Activated CD4-positive, alpha-beta memory T cell treated with anti-CD3 and anti-CD28 coated beads for 36 hours (primary cell): ENCODE measurements at regions not wholly inside any gene's neighbourhood (a gene's known extent, or its start where the extent isn't known, plus 50 kb on each side); places are given as distances from the start of the nearest gene placed in this dataset.

ENCODE experiments used
- CTCF ChIA-PET: fragments of 350-600 bp; sonication (Branson Sonifier 250); formaldehyde crosslinking; loops from one replicate; lab custom pipeline; 2021; ENCODE audit warnings: antibody characterized with exemption, inconsistent platforms; lab: Charles Lee
- POLR2A ChIA-PET: fragments of 350-600 bp; sonication (Branson Sonifier 250); formaldehyde crosslinking; loops from one replicate; lab custom pipeline; 2021; ENCODE audit warnings: antibody characterized with exemption; lab: Charles Lee
- DNase-seq: peaks from one replicate; pipeline ENCODE4 v3.0.0-alpha.2; 2020
- H3K27ac Mint-ChIP-seq: one replicate; pipeline ENCODE4 v1.8.0; 2021; ENCODE audit warnings: mixed read lengths
- H3K27me3 Mint-ChIP-seq: one replicate; pipeline ENCODE4 v1.8.0; 2021; ENCODE audit warnings: mixed read lengths
- H3K36me3 Mint-ChIP-seq: one replicate; pipeline ENCODE4 v1.8.0; 2021; ENCODE audit warnings: mixed read lengths
- H3K4me1 Mint-ChIP-seq: one replicate; pipeline ENCODE4 v1.8.0; 2021; ENCODE audit warnings: low read depth, mixed read lengths
- H3K4me3 Mint-ChIP-seq: one replicate; pipeline ENCODE4 v1.8.0; 2021; ENCODE audit warnings: mild to moderate bottlenecking, mixed read lengths
- H3K9me3 Mint-ChIP-seq: one replicate; pipeline ENCODE4 v1.8.0; 2021; ENCODE audit warnings: mixed read lengths
- intact Hi-C: fragments of 100-400 bp; cut with micrococcal nuclease; formaldehyde crosslinking; loops from one replicate; pipeline ENCODE4 v1.15.1; 2023

DNA sequence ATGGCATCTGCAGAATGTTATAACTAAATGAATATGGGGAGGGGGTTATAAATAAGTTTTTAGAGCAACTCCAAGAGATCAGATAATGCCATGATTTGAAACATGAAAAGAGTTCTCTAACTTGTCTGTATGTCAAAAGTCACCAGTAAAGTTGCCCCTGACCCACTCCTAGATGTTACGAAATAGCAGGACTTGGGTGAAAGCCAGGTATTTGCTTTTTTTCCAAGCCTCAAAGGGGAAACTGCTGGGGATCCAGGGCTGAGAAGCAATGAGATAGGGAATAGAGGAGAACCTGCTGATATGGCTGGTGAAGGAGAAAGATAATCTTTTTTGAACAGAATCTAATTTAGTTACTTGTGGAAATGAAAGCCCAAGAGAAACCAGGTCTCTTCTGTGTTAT lies 191.5 kb upstream of the CDH20 start:
- Mint-ChIP-seq H3K4me3 (no peak overlapping the region), H3K27me3 (no peaks in the 10 kb centered on the region), H3K9me3 (peaks cover 14% of the 10 kb centered on the region), H3K27ac (no peak overlapping the region), H3K4me1 (no peaks in the 10 kb centered on the region), H3K36me3 (no peaks in the 10 kb centered on the region)
- POLR2A ChIA-PET, result no interaction called here
- intact Hi-C loops, result no loop called here
- CTCF ChIA-PET, result no interaction called here
- no peak for DNase-seq

DNA sequence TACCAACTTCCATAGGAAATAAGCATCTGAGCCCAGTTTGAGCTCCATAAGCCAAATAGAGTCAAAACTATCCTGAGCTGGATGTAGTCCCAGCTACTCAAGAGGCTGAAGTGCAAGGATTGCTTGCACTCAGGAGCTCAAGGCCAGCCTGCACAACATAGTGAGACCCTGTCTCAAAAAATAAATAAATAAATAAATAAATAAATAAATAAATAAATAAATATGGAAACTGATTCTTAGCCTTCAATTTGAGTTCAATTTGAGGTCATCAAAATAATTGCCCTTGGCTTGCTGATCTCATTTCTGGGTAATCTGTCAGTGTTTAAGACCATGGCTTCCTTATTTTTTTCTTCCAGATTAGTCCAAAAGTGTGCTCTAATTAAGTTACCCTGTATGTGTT lies 184.9 kb upstream of the CDH20 start:
- Mint-ChIP-seq H3K27me3 (no peaks in the 10 kb centered on the region), H3K9me3 (peaks cover 10% of the 10 kb centered on the region), H3K4me1 (no peaks in the 10 kb centered on the region), H3K4me3 (no peak overlapping the region), H3K27ac (no peak overlapping the region), H3K36me3 (no peaks in the 10 kb centered on the region)
- ChIA-PET CTCF (no interaction called here), POLR2A (no interaction called here)
- DNase-seq, result no peak
- intact Hi-C loops, result no loop called here

DNA sequence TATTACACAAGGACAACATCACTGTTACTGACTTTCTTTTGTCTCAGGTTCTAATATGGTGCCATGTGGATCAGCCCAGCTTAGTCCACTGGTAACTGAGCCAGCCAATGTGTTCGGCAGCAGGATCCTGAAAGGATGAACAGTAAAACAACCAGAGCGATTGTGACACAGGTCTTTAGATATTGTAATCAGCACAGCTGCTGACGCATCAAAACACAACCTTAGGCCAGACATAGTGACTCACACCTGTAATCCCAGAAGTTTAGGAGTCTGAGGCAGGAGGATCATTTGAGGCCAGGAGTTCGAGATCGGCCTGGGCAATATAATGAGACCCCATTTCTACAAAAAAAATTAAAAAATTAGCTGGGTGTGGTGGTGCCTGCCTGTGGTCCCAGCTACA lies 183.4 kb upstream of the CDH20 start:
- H3K27me3 Mint-ChIP-seq, result no peaks in the 10 kb centered on the region
- DNase-seq, result no peak
- H3K36me3 Mint-ChIP-seq, result no peaks in the 10 kb centered on the region
- ChIA-PET POLR2A (no interaction called here), CTCF (no interaction called here)
- H3K4me3 Mint-ChIP-seq, result no peak overlapping the region
- H3K9me3 Mint-ChIP-seq, result peaks cover 4% of the 10 kb centered on the region
- H3K4me1 Mint-ChIP-seq, result no peaks in the 10 kb centered on the region
- no peak overlapping the region for H3K27ac Mint-ChIP-seq
- intact Hi-C loops, result no loop called here

DNA sequence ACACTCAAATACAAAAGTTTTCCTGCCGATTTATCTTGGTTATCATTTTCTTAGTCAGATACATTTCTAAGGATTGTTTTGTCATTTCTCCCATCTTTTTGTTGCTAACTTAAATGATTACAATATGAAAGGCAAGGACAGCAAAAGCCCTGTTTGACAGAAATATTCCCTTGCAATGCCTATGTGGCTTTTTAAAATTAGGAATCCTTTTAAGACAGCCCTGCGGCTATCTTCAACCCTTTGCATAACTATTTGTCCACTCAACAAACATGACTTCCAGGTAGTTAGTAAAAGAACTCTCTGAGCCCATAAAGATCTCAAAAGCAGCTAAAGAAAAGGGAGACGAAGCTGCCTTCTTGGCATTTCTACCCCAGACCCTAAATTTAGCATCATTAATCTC lies 179.7 kb upstream of the CDH20 start:
- no peaks in the 10 kb centered on the region for H3K27me3 Mint-ChIP-seq
- no peak for DNase-seq
- no peak overlapping the region for H3K4me3 Mint-ChIP-seq
- intact Hi-C loops, result no loop called here
- H3K4me1 Mint-ChIP-seq, result no peaks in the 10 kb centered on the region
- H3K36me3 Mint-ChIP-seq, result no peaks in the 10 kb centered on the region
- H3K27ac Mint-ChIP-seq, result no peak overlapping the region
- H3K9me3 Mint-ChIP-seq, result peaks cover 2% of the 10 kb centered on the region
- CTCF ChIA-PET, result no interaction called here
- POLR2A ChIA-PET, result no interaction called here

DNA sequence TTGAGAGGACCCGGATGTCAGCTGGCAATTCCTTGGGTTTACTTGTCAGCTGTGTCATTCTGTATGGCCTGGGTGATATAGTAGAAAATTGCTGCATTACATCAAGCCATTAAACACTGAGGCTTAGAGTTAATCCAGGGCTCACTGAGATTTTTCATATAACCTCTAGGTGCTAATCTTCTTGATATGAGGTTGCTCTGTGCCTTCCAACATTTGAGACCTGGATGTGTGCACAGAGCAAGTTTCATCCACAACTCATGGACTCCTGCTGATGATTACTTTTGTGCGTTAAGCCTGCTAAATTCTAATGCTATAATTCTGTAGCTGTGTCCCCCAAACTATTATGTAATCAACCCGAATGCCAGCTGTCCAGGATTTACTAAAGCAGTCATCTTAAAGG lies 178.4 kb upstream of the CDH20 start:
- CTCF ChIA-PET, result no interaction called here
- intact Hi-C loops, result no loop called here
- Mint-ChIP-seq H3K4me3 (no peak overlapping the region), H3K9me3 (peaks cover 2% of the 10 kb centered on the region), H3K36me3 (no peaks in the 10 kb centered on the region), H3K27me3 (no peaks in the 10 kb centered on the region), H3K4me1 (no peaks in the 10 kb centered on the region), H3K27ac (no peak overlapping the region)
- DNase-seq, result no peak
- POLR2A ChIA-PET, result no interaction called here

DNA sequence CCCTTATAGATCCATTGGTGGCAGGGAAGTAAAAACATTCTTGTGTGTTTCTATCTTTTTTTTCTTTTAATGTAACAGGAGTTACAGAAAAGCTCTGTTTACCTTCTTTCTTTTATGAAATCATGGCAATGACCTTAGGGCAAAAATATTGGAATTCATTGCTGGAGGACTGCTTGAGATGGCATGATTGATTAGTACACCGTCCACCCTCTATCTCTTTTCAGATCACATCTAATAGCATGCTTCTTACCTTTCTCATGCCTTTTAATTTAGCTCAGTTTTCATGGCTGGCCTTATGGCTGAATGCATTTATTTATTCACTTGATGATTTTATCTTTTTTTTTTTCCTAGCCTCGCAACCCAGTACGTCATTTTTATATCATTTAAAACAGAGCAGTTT lies 177.6 kb upstream of the CDH20 start:
- intact Hi-C loops, result no loop called here
- H3K27me3 Mint-ChIP-seq, result no peaks in the 10 kb centered on the region
- H3K27ac Mint-ChIP-seq, result no peak overlapping the region
- H3K9me3 Mint-ChIP-seq, result peaks cover 2% of the 10 kb centered on the region
- DNase-seq, result no peak
- no peaks in the 10 kb centered on the region for H3K4me1 Mint-ChIP-seq
- POLR2A ChIA-PET, result interaction anchor here (0.5 kb wide), 1 partner anchor 20 kb away, joined by 3 read pairs; no protein-coding TSS in a partner anchor
- no peak overlapping the region for H3K4me3 Mint-ChIP-seq
- H3K36me3 Mint-ChIP-seq, result no peaks in the 10 kb centered on the region
- CTCF ChIA-PET, result no interaction called here

DNA sequence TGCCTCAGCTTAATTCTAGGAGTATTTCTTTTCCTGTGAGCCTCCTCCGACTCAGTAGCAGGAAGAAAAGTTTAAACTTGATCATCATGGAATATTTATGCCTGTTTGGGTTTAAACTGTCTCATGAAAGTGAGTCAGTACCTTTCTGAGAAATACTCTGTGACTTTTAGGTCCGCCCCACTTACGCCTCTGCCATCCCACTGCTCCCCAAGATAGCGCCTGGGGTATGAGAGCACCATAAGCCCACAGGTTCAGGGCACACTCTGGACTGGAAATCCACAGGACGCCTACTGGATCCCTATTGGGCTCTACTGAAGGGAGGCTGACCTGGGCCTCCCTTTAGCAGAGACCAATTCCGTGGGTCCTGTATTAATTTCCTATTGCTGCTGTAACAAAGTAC lies 175.8 kb upstream of the CDH20 start:
- POLR2A ChIA-PET, result no interaction called here
- Mint-ChIP-seq H3K27ac (no peak overlapping the region), H3K27me3 (no peaks in the 10 kb centered on the region), H3K4me3 (no peak overlapping the region), H3K4me1 (no peaks in the 10 kb centered on the region), H3K36me3 (no peaks in the 10 kb centered on the region), H3K9me3 (peaks cover 2% of the 10 kb centered on the region)
- CTCF ChIA-PET, result no interaction called here
- DNase-seq, result no peak
- intact Hi-C loops, result no loop called here

DNA sequence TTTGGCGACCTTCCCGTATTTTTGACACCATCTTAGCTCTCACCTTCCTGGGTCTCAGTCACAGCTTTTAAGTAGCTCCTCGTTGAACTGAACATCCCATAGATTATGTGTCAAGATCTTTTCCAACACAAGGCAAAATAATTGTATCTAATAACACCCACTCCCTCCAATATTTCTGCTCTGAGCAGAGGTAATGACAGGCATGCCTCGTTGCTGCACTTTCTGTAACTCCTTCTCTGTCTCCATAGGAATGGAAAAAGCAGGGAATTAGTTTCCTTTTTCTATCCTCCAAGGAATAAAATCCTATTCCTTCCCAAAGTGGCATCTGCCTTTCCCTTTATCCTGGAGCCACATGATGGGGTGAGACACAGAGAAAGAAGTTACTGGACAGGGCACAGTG lies 174.0 kb upstream of the CDH20 start:
- intact Hi-C loops, result no loop called here
- DNase-seq, result no peak
- ChIA-PET POLR2A (no interaction called here), CTCF (no interaction called here)
- H3K36me3 Mint-ChIP-seq, result no peaks in the 10 kb centered on the region
- H3K4me1 Mint-ChIP-seq, result no peaks in the 10 kb centered on the region
- H3K27me3 Mint-ChIP-seq, result no peaks in the 10 kb centered on the region
- H3K4me3 Mint-ChIP-seq, result no peak overlapping the region
- no peak overlapping the region for H3K27ac Mint-ChIP-seq
- H3K9me3 Mint-ChIP-seq, result no peaks in the 10 kb centered on the region

DNA sequence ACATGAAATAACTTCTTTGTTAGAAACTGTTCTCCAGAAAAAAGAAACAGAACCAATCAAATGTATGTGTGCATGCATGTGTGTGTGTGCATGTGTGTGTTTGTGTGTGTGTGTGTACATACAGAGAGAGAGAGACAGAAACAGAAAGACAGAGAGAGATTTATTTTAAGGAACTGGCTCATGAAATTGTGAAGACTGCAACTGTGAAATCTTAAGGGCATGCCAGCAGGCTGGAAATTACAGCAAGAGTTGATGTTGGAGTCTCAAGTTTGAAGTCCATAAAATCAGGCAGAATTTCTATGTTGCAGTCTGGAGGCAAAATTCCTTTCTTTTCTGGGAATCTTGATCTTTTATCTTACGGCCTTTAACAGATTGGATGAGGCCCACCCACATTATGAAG lies 168.9 kb upstream of the CDH20 start:
- no peaks in the 10 kb centered on the region for H3K27me3 Mint-ChIP-seq
- DNase-seq, result no peak
- no peaks in the 10 kb centered on the region for H3K4me1 Mint-ChIP-seq
- no peaks in the 10 kb centered on the region for H3K36me3 Mint-ChIP-seq
- ChIA-PET CTCF (no interaction called here), POLR2A (no interaction called here)
- H3K4me3 Mint-ChIP-seq, result no peak overlapping the region
- no peaks in the 10 kb centered on the region for H3K9me3 Mint-ChIP-seq
- intact Hi-C loops, result no loop called here
- H3K27ac Mint-ChIP-seq, result no peak overlapping the region

DNA sequence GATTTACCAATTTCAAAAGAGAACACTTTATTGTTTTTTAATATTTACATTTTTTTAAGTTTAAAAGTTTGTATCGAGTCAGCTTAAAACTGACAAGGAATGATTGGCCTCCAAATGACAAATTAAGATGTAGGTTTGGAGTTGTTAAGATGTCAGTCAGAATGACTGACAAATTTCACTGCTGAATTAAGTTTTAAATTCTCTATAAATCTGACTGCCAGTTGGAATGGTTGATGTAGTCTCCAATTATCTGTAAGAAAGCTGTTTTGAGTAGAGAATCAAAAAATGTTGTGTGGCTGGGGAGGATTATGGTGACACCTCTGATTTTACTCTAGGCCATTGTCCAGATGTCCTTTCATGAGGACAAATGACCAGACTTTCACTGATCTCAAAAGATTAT lies 165.3 kb upstream of the CDH20 start:
- intact Hi-C loops, result no loop called here
- Mint-ChIP-seq H3K9me3 (no peaks in the 10 kb centered on the region), H3K27ac (no peak overlapping the region), H3K36me3 (no peaks in the 10 kb centered on the region), H3K27me3 (no peaks in the 10 kb centered on the region), H3K4me3 (no peak overlapping the region), H3K4me1 (no peaks in the 10 kb centered on the region)
- no peak for DNase-seq
- ChIA-PET POLR2A (no interaction called here), CTCF (no interaction called here)

DNA sequence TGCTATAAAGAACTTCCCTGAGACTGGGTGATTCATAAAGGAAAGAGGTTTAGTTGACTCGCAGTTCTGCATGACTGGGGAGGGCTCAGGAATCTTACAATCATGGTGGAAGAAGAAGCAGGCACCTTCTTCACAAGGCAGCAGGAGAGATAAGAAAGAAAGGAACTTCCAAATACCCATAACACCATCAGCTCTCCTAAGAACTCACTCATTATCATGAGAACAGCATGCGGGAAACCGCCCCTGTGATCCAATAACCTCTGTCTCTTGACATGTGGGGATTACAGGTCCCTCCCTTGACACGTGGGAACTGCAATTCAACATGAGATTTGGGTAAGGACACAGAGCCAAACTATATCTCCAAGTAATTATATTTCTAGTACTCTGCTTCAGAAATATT lies 163.8 kb upstream of the CDH20 start:
- no peaks in the 10 kb centered on the region for H3K9me3 Mint-ChIP-seq
- no peaks in the 10 kb centered on the region for H3K36me3 Mint-ChIP-seq
- CTCF ChIA-PET, result no interaction called here
- no peak for DNase-seq
- no peak overlapping the region for H3K27ac Mint-ChIP-seq
- H3K4me1 Mint-ChIP-seq, result no peaks in the 10 kb centered on the region
- H3K4me3 Mint-ChIP-seq, result no peak overlapping the region
- POLR2A ChIA-PET, result no interaction called here
- H3K27me3 Mint-ChIP-seq, result no peaks in the 10 kb centered on the region
- intact Hi-C loops, result no loop called here

DNA sequence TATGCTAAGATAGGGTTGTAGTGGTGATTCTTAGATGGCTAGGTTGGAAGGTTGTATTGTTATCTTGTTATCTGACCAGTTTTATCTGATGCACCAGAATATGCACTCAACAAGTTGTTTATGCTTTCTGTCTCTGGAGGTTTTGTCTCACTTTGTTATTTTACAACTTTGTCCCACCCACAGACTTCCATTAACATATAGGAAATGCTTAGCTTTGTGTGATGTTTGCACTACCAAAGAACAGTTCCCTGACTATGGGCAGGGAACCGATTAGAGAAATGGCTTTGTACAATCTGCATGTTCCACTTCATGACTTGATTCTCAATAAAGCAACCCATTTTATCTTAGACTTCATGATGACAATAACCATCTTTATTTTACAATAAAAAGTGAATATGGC lies 160.6 kb upstream of the CDH20 start:
- Mint-ChIP-seq H3K4me3 (no peak overlapping the region), H3K27ac (no peak overlapping the region)

DNA sequence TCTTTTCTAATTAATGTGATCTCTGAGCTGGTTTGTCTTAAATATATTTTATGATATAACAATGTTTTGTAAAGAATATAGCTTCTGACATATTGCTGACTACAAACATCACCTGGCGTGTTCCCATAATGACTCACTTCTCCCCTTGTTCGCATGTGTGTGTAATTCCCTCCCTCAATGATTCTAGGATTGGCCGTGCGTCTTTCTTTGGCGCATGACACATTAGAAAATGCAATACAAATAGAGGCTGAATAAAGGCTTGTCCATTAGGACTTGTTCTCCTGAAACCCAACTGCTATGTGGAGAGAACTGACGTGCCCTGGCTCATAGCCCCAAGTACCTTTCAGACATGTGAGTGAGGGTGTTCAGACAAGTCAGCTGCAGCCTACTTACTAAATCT lies 159.7 kb upstream of the CDH20 start:
- no peaks in the 10 kb centered on the region for H3K4me1 Mint-ChIP-seq
- H3K9me3 Mint-ChIP-seq, result peaks cover 9% of the 10 kb centered on the region
- no peak for DNase-seq
- intact Hi-C loops, result no loop called here
- H3K4me3 Mint-ChIP-seq, result no peak overlapping the region
- H3K27me3 Mint-ChIP-seq, result no peaks in the 10 kb centered on the region
- no peak overlapping the region for H3K27ac Mint-ChIP-seq
- no peaks in the 10 kb centered on the region for H3K36me3 Mint-ChIP-seq
- ChIA-PET POLR2A (no interaction called here), CTCF (no interaction called here)

More for the DNA sequence above, 160.6 kb upstream of the CDH20 start:
- intact Hi-C loops, result no loop called here
- Mint-ChIP-seq H3K9me3 (peaks cover 5% of the 10 kb centered on the region), H3K27me3 (no peaks in the 10 kb centered on the region), H3K36me3 (no peaks in the 10 kb centered on the region), H3K4me1 (no peaks in the 10 kb centered on the region)
- ChIA-PET POLR2A (no interaction called here), CTCF (no interaction called here)
- DNase-seq, result no peak

DNA sequence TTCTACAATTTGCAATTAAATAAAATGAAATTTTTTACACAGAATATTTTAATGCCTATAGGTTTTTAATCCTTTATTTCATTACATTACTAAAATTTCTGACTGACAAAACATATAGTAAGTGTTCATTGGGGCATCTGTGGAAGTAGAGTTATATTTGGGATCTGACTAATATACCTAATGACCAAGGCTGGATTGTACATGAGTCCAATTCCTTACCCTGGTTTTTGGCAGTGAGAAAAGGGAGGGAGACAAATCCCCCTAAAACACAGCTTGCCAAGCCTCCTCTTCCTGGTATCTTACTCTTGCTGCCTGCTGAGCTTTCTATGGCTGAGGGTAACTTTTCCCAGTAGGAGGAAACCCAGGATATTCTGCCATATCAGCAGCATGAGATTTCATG lies 149.4 kb upstream of the CDH20 start:
- ChIA-PET CTCF (no interaction called here), POLR2A (no interaction called here)
- Mint-ChIP-seq H3K4me3 (no peak overlapping the region), H3K4me1 (no peaks in the 10 kb centered on the region), H3K27ac (no peak overlapping the region), H3K9me3 (peaks cover 4% of the 10 kb centered on the region), H3K36me3 (no peaks in the 10 kb centered on the region), H3K27me3 (no peaks in the 10 kb centered on the region)
- DNase-seq, result no peak
- intact Hi-C loops, result no loop called here
